ENCODE measurements at regions not wholly inside any gene's neighbourhood (a gene's known extent, or its start where the extent isn't known, plus 50 kb on each side); places are given as distances from the start of the nearest gene placed in this dataset.

GRCh38 chr1:17877316-17877715 is 122.2 kb downstream of the ACTL8 start:
- DNase-seq (ENCODE audit: low spot score): no peak

GRCh38 chr1:17877896-17878295 is 122.8 kb downstream of the ACTL8 start:
- DNase-seq (ENCODE audit: low spot score): peak; percentile 9

- peak; percentile 27 for DNase-seq (ENCODE audit: low spot score)
Measured at GRCh38 chr1:17878837-17879236, 123.7 kb downstream of the ACTL8 start.

GRCh38 chr1:17880449-17880848 is 125.3 kb downstream of the ACTL8 start:
- DNase-seq (ENCODE audit: low spot score): peak; percentile 17

DNA sequence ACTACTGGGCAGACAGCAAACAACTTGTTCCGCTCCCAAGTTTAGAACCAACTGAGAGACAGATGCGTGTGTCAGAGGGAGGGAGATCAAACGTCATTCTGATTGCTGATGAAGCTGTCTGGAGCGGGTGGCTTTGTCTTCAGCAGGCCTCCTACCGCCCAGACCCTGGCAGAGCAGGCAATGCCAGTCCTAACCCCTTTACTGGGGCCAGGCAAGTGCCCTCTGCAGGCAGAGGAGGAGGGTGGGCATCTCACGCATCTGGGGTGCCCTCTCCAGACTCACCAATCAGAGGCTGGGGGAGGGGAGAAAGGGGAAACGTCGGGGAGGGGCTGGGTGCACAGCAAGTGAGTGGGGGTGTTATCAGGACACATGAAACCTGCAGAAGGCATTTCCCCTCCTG is 126.6 kb downstream of the ACTL8 start:
- DNase-seq (ENCODE audit: low spot score): peak; percentile 25

DNA sequence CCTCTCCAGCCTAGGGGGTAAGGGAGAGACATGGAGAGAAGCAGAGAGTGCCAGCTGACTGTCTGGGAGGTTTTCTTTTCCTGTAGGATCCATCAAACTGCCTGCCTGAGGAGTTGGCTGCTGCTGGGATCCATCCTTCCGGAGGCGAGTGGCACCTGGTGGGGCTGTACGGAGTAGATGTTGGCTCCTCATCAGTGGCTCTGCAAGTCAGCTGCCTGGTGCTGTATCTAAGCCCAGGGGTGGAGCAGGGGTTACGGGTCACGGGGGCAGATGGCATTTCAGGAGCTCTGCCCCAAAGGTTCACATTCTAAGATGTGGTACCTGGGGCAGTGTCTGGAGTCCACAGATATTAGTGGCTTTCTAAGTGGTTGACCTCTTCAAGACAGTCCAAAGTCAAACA is 128.0 kb downstream of the ACTL8 start:
- no peak for DNase-seq (ENCODE audit: low spot score)

DNA sequence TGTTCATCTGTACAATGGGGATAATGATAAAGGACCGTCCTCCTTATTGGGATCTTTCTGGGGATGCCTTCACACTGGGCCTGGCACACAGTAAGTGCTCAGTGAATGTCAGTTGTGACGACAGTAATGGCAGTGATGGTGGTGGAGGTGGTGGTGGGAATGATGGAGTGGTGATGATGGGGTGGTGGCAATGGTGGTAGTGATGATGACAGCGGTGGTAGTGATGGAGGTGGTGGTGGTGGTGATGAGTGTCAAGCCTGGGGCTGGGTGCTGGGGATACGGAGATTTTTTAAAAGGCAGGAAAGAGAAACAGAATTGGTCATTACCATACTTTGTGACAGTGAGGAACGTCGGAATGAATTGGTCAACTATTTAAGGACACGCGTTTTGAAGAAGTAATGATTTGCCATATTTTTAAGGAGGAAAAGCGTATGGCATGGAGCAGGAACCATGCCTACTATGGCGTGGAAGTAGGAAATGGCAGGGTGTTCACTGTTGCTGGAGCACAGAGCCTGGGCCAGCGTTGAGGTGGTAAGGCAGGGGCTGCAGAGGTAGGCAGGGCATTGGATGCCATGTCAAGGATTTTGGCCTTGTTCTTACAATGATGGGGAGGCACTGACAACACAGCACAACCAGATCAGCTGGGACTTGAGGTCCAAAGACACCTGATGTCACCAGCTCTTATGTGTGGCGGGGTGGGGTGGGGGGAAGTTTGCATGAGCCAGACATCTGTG is 128.7 kb downstream of the ACTL8 start:
- no peak for DNase-seq (ENCODE audit: low spot score)

- DNase-seq (ENCODE audit: low spot score): peak; percentile 29
Measured at GRCh38 chr1:17885663-17886320, 130.7 kb downstream of the ACTL8 start.

DNA sequence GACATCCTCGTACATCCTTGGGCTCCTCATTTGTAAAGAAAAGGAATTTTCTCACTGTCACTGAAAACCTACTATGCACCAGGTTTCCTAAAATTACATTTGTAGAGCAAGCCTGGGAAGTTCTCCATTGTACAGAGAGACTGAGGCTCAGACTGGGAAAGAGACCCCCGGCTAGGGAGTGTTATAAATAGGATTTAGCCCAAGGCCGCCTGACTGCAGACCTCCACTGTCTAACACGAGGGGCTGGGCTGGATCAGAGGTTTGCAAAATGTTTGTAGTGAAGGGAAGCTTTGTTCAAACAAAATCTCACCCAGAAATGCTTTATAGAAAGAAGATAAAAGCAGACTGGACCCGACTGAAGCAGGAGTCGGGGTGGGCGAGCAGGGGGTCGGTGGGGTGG is 131.3 kb downstream of the ACTL8 start:
- peak; percentile 20 for DNase-seq (ENCODE audit: low spot score)

DNA sequence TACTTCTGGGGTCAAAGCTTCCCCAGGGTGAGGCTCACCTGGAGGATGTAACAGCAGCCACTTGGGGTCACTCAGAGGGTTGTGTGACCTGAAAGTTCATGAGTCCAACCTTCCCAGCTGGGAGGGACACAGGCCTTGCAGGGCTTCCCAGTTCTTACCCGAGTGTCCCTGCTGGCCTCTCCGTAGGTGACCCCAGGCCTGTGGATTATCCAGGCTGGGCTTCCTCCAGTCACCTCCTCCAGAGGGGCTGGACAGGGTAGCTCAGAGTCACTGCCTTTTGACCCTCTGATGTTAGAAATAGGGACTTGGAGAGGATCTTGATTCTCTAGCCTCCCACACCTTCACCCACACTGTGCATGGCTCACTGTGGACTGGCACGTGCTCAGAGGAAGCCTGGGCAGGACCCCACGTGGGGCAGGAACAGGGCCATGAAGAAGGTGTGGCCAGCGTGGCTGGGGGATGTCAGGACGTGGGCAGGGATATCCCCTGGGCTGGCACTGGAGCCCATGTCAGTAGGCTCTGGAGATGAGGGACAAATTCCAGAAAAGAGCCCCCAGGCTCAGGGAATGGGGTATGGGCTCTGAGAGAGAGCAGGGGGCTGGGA is 131.8 kb downstream of the ACTL8 start:
- DNase-seq (ENCODE audit: low spot score): peak; percentile 39

DNA sequence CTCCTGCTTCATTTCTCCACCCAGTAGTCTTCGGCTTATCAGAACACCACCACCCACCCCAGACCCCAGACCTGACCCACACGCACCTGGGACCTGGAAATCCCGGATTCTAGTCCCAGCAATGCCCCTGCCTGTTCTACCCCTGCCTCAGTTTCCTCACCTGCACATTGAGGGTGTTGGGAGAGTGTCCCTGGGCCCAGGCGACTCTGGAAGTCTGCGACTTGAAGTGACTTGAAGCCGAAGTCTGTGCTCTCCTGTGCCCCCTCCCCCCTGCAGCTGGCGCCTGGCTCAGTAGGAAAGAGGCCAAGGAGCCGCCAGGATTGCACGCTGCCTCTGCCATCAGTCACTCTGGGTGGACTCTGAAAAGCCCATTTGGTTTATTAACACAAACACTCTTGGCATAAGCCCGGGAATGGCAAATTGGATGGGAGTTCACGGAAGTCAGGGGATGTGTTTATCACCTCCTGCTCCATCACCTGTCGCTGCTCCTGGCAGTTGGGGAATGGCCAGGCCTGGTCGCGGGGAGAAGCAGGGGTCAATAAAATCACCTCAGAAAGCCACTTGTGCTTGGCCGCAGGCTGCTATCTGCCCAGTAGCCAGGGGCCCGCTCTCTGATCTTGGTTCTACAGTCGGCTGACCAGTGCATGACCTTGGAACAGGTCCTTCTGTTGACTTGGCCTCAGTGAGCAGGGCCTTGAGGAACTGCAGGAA is 132.7 kb downstream of the ACTL8 start:
- DNase-seq (ENCODE audit: low spot score): no peak

DNA sequence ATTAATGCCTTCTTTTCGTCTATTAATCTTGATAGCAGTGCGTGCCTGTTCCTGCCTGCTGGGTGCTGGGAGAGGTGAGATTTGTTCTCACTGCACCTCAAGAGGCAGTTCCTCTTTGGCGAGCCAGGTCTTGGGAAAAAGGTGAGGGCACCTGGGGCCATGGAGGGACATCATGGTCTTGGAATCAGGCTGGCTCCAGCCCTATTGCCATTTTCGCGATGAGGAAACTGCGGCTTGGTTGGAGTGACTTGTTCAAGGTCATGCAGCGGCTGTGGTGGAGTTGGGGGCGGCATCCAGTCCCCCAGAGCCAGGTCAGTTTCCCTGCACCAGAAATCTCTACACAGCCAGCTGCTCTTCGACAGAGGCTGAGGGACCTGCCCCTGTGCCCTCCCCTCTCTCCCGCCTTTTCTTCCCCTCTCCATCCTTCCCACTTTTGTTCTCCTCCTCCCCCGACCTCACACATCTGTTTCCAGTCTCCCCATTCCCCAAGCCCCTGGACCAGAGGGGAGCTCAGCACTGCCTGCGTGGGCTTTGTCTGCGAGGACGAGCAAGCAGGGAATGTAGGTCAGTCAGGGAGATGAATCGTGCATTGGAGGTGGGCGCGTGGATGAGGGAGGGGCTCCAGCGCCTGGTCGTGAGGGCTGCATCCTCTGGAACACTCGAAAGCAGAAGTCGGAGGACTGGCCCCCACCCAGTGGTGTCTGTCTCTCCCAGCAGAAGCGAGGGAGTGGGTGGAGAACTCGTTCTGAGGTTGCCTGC is 135.1 kb downstream of the ACTL8 start:
- peak; percentile 47 for DNase-seq (ENCODE audit: low spot score)

DNA sequence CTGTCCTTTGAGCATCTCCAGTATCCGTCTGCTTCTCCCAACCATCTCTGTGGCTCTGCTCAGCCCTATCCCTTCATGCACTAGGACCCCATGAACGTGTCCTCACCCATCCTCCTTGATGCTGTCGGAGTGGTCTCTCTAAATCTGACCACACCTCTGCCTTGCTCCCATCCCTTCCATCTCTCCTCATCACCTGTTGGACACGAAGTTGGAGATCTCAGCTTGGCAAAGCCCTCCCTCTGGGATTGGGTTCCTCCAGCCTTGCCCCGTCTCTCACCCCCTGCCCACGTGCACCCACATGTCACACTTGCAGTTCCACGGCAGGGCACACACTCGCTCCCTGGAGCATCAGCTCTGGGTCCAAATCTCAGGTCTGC is 135.7 kb downstream of the ACTL8 start:
- DNase-seq (ENCODE audit: low spot score): no peak

DNA sequence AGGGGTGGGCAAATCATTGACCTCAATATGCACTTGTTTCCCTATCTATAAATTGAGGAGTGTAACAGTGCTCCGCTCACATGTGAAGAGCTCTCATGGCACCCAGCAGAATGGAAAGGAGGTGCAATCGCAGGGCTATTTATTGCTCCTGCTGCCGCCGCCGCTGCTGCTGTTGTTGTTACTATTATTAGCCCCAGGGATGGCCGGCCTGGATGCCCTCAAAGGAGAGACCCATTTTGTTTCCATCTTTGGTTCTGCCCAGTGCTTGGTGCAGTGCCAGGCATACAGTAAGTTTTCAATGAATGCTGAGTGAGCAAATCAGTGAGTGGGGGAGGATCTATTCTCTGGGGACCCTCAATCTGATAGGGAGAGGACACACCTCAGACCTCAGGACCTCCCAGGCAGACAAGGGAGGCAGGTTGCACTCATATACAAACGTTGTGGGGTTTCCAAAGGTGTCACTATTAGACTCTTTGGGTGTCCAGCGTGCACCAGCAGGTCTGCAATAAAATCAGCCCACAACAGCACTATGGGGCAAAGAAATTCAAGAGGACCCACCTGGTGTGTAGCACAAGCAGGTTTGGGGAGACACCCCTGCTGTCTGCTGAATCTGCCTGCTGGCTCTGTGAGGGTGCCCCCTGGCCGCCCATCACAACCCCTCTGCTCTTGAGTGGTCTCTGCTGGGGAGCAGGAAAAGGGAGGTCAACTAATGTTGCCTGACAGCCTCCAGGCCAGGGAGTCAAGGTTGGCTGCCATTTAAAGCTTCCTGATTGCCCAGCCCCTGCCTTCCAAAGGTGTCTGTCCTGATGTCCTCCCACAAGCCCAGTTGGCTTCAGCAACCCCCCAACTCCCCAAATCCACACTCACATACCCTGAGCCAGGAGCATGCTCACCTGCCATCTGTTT is 136.3 kb downstream of the ACTL8 start:
- peak; percentile 22 for DNase-seq (ENCODE audit: low spot score)

- DNase-seq (ENCODE audit: low spot score): peak; percentile 15
Measured at GRCh38 chr1:17892225-17892624, 137.1 kb downstream of the ACTL8 start.

DNA sequence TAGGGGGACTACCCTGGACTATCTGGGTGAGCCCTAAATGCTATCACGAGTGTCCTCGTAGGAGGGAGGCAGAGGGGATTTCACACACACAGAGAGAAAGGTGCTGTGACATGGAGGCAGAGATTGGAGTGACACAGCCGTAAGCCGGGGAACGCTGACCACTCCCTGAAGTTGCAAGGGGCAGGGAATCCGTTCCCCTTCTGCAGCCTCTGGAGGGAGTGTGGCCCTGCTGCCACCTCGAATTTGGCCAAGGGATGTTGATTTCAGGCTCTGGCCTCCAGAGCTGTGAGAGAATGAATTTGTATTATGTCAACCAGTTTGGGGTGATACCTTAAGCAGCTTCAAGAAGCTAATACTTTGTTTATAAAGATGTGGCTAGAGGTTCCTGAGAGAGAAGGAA is 137.7 kb downstream of the ACTL8 start:
- peak; percentile 39 for DNase-seq (ENCODE audit: low spot score)

DNA sequence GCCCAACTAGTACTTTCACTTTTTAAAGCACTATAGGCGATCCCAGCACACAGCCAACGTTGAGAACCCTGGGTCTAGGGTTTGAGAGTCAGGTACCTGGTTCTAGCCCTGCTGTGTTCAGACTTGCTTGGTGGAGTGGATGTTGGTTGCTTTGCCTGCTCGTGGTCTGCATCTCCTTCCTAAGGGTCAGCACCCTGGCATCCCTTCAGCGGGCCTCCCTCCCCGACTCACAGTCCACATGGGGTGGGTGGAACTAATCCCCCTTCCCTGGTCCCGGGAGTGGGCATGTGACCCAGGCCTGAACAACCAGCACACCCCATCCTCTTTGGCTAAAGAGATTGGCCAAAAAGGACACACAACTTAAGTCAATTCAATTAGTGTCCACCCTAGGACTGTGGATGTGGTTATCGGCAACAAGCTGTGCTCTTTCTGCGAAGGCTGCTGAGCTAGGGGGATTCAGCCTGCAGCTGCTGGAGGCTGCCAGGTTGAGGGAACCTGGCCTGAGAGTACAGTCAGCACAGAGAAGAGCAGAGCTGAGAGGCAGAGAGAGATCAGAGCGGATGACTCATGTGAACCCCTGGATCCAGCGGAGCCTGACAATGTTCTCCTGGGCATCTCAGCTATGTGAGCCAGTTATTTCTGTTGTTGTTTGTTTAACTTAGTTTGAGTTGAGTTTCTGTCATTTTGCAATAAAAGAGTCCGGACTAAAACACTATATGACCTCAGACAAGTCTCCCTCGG is 138.9 kb downstream of the ACTL8 start:
- DNase-seq (ENCODE audit: low spot score): peak; percentile 38

DNA sequence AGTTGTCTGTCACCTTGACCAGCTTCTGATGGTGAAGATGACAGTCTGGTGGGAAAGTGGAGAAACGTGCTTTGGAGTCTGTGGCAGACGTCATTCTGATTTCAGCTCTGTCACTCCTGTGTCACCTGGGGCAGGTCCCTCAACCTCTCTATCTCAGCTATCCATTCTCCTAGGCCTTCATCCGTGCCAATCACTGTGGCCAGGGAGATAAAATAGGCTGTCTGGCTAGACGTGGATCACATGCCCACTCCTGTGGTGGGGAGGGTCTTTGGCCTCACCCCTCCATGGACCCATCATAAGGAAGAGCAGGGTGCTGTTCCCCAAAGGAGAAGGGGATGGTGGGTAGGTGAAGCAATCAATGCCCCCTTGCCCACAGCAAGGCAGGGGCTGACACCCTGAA is 140.3 kb downstream of the ACTL8 start:
- peak; percentile 25 for DNase-seq (ENCODE audit: low spot score)

DNA sequence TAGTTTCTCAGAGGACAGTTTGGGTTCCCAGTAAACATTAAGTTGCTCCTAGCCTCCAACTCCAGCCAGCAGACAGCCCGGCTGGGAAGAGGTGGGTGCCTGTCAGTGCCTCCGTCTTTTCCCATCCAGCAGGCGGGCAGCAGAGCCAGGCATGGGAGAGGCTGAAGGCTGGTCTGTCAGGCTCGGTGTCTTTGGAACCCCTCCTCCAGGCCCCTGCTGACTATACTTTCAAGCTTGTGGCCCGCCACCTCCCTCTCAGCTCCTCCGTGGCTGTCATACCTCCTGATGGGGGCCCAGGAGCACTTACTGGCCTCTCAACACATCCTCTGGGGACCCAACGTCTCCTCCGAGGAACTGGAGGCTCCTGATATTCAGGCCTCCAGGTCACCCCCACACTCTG is 140.9 kb downstream of the ACTL8 start:
- DNase-seq (ENCODE audit: low spot score): peak; percentile 33

DNA sequence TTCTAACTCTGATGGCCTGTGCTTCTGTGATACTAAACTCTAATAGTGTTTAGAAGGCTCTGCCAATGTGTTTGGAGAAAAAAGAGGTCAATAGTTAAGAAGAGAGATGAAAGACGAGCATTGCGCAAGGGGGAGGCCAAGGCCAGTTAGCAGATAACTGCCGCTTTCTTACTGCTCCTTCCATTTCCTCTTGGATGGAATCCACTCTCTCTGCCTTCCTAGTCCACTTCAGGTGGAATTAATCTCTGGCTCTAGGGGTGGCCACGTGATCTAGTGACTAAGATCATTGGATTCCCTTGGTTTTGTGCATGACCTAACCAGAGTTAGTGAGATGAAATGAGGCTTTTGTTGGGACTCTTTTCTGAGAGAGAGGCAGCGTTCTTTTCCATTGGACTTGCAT is 148.3 kb downstream of the ACTL8 start:
- no peak for DNase-seq (ENCODE audit: low spot score)
